GM21447 (cell line): ENCODE measurements at regions not wholly inside any gene's neighbourhood (a gene's known extent, or its start where the extent isn't known, plus 50 kb on each side); places are given as distances from the start of the nearest gene placed in this dataset.
"Not testable (repeated sequence)": the region's sequence is repeated elsewhere in the genome, so short reads cannot be mapped to it uniquely, and the experiment has no call there.

Experiments
- ATAC-seq: cut with Tn5 transposase; IDR thresholded peaks from one replicate; pipeline ENCODE4 v1.9.1; 2021; ENCODE audit not compliant: unreplicated experiment

- no peak for ATAC-seq
These were observed 84.4 kb upstream of the NANOS1 start for GRCh38 chr10:118944959-118945633.

- no peak for ATAC-seq
These were observed 80.7 kb upstream of the NANOS1 start for GRCh38 chr10:118948786-118949185.

GRCh38 chr10:118950190-118950680 is 79.3 kb upstream of the NANOS1 start:
- no peak for ATAC-seq

GRCh38 chr10:118950997-118951637 is 78.4 kb upstream of the NANOS1 start:
- ATAC-seq, result no peak

- ATAC-seq, result no peak
These were observed 76.8 kb upstream of the NANOS1 start for GRCh38 chr10:118952493-118953295.

GRCh38 chr10:118953598-118954393 is 75.7 kb upstream of the NANOS1 start:
- ATAC-seq, result no peak

- ATAC-seq, result no peak
These were observed 74.0 kb upstream of the NANOS1 start for GRCh38 chr10:118955531-118955930.

GRCh38 chr10:118955951-118956801 is 73.3 kb upstream of the NANOS1 start:
- no peak for ATAC-seq

- no peak for ATAC-seq
These were observed 72.6 kb upstream of the NANOS1 start for GRCh38 chr10:118956802-118957442.

GRCh38 chr10:118957443-118957825 is 72.1 kb upstream of the NANOS1 start:
- no peak for ATAC-seq

GRCh38 chr10:118957966-118958365 is 71.5 kb upstream of the NANOS1 start:
- no peak for ATAC-seq

GRCh38 chr10:118958559-118958958 is 71.0 kb upstream of the NANOS1 start:
- ATAC-seq, result no peak

- no peak for ATAC-seq
These were observed 70.3 kb upstream of the NANOS1 start for GRCh38 chr10:118958984-118959925.

GRCh38 chr10:118960157-118961090 is 69.1 kb upstream of the NANOS1 start:
- no peak for ATAC-seq

GRCh38 chr10:118961436-118961835 is 68.1 kb upstream of the NANOS1 start:
- ATAC-seq, result no peak

GRCh38 chr10:118962331-118962868 is 67.1 kb upstream of the NANOS1 start:
- not testable (repeated sequence) for ATAC-seq

- ATAC-seq, result no peak
These were observed 66.2 kb upstream of the NANOS1 start for GRCh38 chr10:118963341-118963740.
